Panc1 (cell line): ENCODE measurements at regions not wholly inside any gene's neighbourhood (a gene's known extent, or its start where the extent isn't known, plus 50 kb on each side); places are given as distances from the start of the nearest gene placed in this dataset.

Experiments used
- ATAC-seq: fragments of 200-7000 bp; cut with Tn5 transposase; 2 replicates; pipeline ENCODE4 v1.9.1; 2020; ENCODE audit warnings: mild to moderate bottlenecking, moderate library complexity
- BruUV-seq: library from RNA; stranded (reverse); fragments of 400-500 nt; replicated peaks from 2 replicates; lab custom pipeline; 2021; lab: Mats Ljungman, UMichigan
- CTCF ChIA-PET: fragments of 300-600 bp; sonication (Branson Sonifier 250); formaldehyde crosslinking; loops from one replicate; lab custom pipeline; 2022; ENCODE audit warnings: antibody characterized with exemption; lab: Charles Lee
- POLR2A ChIA-PET: fragments of 300-600 bp; sonication (Branson Sonifier 250); formaldehyde crosslinking; loops from one replicate; lab custom pipeline; 2022; ENCODE audit warnings: antibody characterized with exemption; lab: Charles Lee
- DNase-seq: peaks from one replicate; pipeline ENCODE4 v3.0.0-alpha.2; 2010; ENCODE audit warnings: low read depth, low spot score
- H3K27ac ChIP-seq: 2 replicates; pipeline ENCODE4 v1.5.1; 2011; ENCODE audit warnings: mild to moderate bottlenecking, low read length, inconsistent platforms
- H3K27me3 ChIP-seq: fragments of 200-500 bp; sonication (Bioruptor generic); 2 replicates; pipeline ENCODE4 v1.6.0; 2014; ENCODE audit warnings: low read length, inconsistent platforms; ENCODE audit not compliant: control insufficient read depth, insufficient read depth
- H3K36me3 ChIP-seq: fragments of 200-500 bp; sonication (Bioruptor generic); 2 replicates; pipeline ENCODE4 v1.5.1; 2014; ENCODE audit warnings: inconsistent platforms, mild to moderate bottlenecking, low read length, moderate library complexity; ENCODE audit not compliant: control insufficient read depth, insufficient read depth
- H3K4me1 ChIP-seq: 2 replicates; pipeline ENCODE4 v1.5.1; 2011; ENCODE audit warnings: inconsistent platforms, mild to moderate bottlenecking, low read length, moderate library complexity; ENCODE audit not compliant: control insufficient read depth, insufficient read depth
- H3K4me3 ChIP-seq, 2 experiments: 2 replicates each; pipeline ENCODE4 v1.5.1; 2011 to 2012; ENCODE audit warnings: low read depth in 2 of 2, low read length in 2 of 2, mild to moderate bottlenecking in 2 of 2, inconsistent platforms in 1 of 2, moderate library complexity in 1 of 2
- H3K9me3 ChIP-seq: fragments of 200-500 bp; sonication (Bioruptor generic); 2 replicates; pipeline ENCODE4 v1.5.1; 2014; ENCODE audit warnings: low read depth, mild to moderate bottlenecking, inconsistent platforms, low read length, moderate library complexity; ENCODE audit not compliant: control insufficient read depth, insufficient read depth
- POLR2AphosphoS5 ChIP-seq: IDR thresholded peaks from 2 replicates; pipeline ENCODE4 v1.6.1; 2012; ENCODE audit warnings: mild to moderate bottlenecking, low read depth, low read length, moderate library complexity
- SIN3A ChIP-seq: IDR thresholded peaks from 2 replicates; pipeline ENCODE4 v1.6.1; 2012; ENCODE audit warnings: low read depth, mild to moderate bottlenecking, low read length, moderate library complexity, borderline replicate concordance; ENCODE audit not compliant: insufficient read depth
- TCF7L2 ChIP-seq: IDR thresholded peaks from 2 replicates; pipeline ENCODE4 v1.6.1; 2011; ENCODE audit warnings: mild to moderate bottlenecking, low read depth, low read length, inconsistent platforms
- in situ Hi-C: cut with HindIII; loops from 2 replicates; pipeline ENCODE4 v1.10.0; 2016; ENCODE audit warnings: low sequenced_read_pairs, low pct_unique_long_range_greater_than_20kb
- intact Hi-C: fragments of 100-400 bp; cut with micrococcal nuclease; formaldehyde crosslinking; loops from one replicate; pipeline ENCODE4 v1.10.0; 2022; ENCODE audit not compliant: unreplicated experiment
- TF ChIP-seq, protein P1 (sequence below), 2 experiments: IDR thresholded peaks; 2 replicates each; pipeline ENCODE4 v1.6.1; 2011 to 2012; ENCODE audit warnings: low read depth in 2 of 2, control low read depth in 1 of 2, low read length in 1 of 2, mild to moderate bottlenecking in 1 of 2, moderate library complexity in 1 of 2; ENCODE audit not compliant: insufficient read depth in 1 of 2
- TF ChIP-seq, protein P2 (sequence below): fragments of 450-650 bp; IDR thresholded peaks from 2 replicates; pipeline ENCODE4 v1.5.1; 2017; ENCODE audit warnings: mild to moderate bottlenecking

DNA sequence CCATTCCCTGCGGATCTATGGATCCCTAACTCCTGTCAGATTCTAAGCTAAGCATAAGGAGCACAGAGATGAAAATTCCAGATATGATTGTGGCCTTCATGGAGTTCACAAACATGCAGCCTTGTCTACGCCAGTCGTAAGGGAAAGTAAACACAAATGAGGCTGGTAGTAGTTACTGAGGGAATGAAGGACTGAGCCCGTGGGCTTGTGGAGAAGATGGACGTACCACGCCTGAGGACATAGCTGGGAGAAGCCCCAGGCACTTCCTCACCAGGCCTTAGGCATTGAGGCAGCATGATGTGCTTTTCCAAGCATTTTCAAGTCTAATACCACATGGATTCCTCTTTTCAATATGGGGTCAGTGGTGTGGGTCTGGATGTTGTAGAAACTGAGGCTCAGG, 515.2 kb downstream of the BCL11B start:
- no peaks in the 10 kb centered on the region for H3K36me3 ChIP-seq
- H3K4me1 ChIP-seq, result no peaks in the 10 kb centered on the region
- POLR2A ChIA-PET, result no interaction called here
- no peak for ATAC-seq
- H3K27ac ChIP-seq, result no peak overlapping the region
- in situ Hi-C loops (no loop called here), intact Hi-C loops (no loop called here)
- no peak for DNase-seq
- BruUV-seq, result no TSS peak
- TF ChIP-seq TCF7L2, result no peak
- H3K9me3 ChIP-seq, result no peaks in the 10 kb centered on the region
- CTCF ChIA-PET, result no interaction called here
- no peaks in the 10 kb centered on the region for H3K27me3 ChIP-seq
- no peak overlapping the region for H3K4me3 ChIP-seq

DNA sequence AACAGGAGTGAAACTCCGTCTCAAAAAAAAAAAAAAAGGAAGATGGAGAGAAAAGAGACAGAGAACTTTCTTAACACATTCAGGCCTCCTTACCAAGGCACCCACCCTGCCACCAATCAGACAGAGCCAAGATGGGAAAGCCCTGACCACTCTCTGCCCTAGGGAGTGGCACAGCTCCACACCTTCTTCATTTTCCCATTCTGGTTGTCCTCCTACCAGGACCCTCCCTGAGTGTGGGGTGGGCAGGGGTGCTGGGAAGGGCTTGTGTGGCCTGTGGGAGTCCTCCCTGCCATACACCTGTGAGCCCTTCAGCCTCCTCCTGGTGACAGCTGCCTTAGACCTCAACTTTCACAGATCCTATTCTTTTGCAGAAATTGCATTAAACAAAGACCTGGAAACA, 513.6 kb downstream of the BCL11B start:
- intact Hi-C loops, result no loop called here
- in situ Hi-C loops, result no loop called here
- no peak for DNase-seq
- ChIA-PET CTCF (no interaction called here), POLR2A (no interaction called here)
- ATAC-seq, result no peak
- Histone ChIP-seq H3K27ac (no peak overlapping the region), H3K9me3 (no peaks in the 10 kb centered on the region), H3K27me3 (no peaks in the 10 kb centered on the region), H3K4me3 (no peak overlapping the region), H3K4me1 (no peaks in the 10 kb centered on the region), H3K36me3 (no peaks in the 10 kb centered on the region)
- no TSS peak for BruUV-seq
- TF ChIP-seq, protein P1, sequence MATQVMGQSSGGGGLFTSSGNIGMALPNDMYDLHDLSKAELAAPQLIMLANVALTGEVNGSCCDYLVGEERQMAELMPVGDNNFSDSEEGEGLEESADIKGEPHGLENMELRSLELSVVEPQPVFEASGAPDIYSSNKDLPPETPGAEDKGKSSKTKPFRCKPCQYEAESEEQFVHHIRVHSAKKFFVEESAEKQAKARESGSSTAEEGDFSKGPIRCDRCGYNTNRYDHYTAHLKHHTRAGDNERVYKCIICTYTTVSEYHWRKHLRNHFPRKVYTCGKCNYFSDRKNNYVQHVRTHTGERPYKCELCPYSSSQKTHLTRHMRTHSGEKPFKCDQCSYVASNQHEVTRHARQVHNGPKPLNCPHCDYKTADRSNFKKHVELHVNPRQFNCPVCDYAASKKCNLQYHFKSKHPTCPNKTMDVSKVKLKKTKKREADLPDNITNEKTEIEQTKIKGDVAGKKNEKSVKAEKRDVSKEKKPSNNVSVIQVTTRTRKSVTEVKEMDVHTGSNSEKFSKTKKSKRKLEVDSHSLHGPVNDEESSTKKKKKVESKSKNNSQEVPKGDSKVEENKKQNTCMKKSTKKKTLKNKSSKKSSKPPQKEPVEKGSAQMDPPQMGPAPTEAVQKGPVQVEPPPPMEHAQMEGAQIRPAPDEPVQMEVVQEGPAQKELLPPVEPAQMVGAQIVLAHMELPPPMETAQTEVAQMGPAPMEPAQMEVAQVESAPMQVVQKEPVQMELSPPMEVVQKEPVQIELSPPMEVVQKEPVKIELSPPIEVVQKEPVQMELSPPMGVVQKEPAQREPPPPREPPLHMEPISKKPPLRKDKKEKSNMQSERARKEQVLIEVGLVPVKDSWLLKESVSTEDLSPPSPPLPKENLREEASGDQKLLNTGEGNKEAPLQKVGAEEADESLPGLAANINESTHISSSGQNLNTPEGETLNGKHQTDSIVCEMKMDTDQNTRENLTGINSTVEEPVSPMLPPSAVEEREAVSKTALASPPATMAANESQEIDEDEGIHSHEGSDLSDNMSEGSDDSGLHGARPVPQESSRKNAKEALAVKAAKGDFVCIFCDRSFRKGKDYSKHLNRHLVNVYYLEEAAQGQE (IDR thresholded peaks at IDR 0.05; ENCODE audit: insufficient read depth in 1 of 2, low read depth in 2 of 2, low read length in 1 of 2), result no peak
- TF ChIP-seq TCF7L2, result no peak
- TF ChIP-seq, protein P2, sequence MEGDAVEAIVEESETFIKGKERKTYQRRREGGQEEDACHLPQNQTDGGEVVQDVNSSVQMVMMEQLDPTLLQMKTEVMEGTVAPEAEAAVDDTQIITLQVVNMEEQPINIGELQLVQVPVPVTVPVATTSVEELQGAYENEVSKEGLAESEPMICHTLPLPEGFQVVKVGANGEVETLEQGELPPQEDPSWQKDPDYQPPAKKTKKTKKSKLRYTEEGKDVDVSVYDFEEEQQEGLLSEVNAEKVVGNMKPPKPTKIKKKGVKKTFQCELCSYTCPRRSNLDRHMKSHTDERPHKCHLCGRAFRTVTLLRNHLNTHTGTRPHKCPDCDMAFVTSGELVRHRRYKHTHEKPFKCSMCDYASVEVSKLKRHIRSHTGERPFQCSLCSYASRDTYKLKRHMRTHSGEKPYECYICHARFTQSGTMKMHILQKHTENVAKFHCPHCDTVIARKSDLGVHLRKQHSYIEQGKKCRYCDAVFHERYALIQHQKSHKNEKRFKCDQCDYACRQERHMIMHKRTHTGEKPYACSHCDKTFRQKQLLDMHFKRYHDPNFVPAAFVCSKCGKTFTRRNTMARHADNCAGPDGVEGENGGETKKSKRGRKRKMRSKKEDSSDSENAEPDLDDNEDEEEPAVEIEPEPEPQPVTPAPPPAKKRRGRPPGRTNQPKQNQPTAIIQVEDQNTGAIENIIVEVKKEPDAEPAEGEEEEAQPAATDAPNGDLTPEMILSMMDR, result no peak
- no peak for TF ChIP-seq POLR2AphosphoS5
- no peak for TF ChIP-seq SIN3A

DNA sequence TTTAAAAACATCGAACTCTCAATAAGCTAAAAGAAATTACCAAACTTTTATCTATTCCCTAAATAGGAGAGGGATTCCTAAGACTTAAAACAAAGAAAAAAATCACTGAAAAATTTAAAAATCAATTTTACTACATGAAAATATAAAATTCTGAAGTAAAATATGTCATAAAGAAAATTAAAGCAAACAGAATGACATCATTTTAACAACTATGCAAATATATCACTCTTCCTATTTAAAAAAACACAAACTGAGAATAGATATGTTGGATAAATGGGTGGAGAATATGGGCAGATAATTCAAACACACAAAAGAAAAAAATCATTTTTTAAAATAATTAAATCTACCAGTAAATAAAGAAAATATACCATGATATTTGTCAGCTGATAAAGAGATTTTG, 510.0 kb downstream of the BCL11B start:
- DNase-seq (no peak), ATAC-seq (no peak)
- ChIA-PET POLR2A (no interaction called here), CTCF (no interaction called here)
- Histone ChIP-seq H3K9me3 (no peaks in the 10 kb centered on the region), H3K27ac (no peak overlapping the region), H3K4me3 (no peak overlapping the region), H3K4me1 (no peaks in the 10 kb centered on the region), H3K27me3 (no peaks in the 10 kb centered on the region), H3K36me3 (no peaks in the 10 kb centered on the region)
- TF ChIP-seq SIN3A (no peak), TCF7L2 (no peak), POLR2AphosphoS5 (no peak)
- TF ChIP-seq, protein P2, result no peak
- TF ChIP-seq, protein P1 (IDR thresholded peaks at IDR 0.05; ENCODE audit: insufficient read depth in 1 of 2, low read depth in 2 of 2, low read length in 1 of 2), result no peak
- BruUV-seq, result no TSS peak
- in situ Hi-C loops (no loop called here), intact Hi-C loops (no loop called here)
